Pons (tissue), 1 donor: ENCODE measurements at regions not wholly inside any gene's neighbourhood (a gene's known extent, or its start where the extent isn't known, plus 50 kb on each side); places are given as distances from the start of the nearest gene placed in this dataset.
"Not testable (repeated sequence)": the region's sequence is repeated elsewhere in the genome, so short reads cannot be mapped to it uniquely, and the experiment has no call there.

Experiments
- DNase-seq: peaks from one replicate; pipeline ENCODE4 v3.0.0-alpha.2; 2016; ENCODE audit warnings: low spot score

GRCh38 chr6:163738725-163739407 is 324.3 kb downstream of the QKI start:
- DNase-seq: no peak

- no peak for DNase-seq
Measured at GRCh38 chr6:163738304-163738703, 323.8 kb downstream of the QKI start.

- no peak for DNase-seq
Measured at GRCh38 chr6:163735076-163735475, 320.6 kb downstream of the QKI start.

GRCh38 chr6:163733061-163733460 is 318.5 kb downstream of the QKI start:
- no peak for DNase-seq

GRCh38 chr6:163732479-163732878 is 318.0 kb downstream of the QKI start:
- DNase-seq: no peak

- DNase-seq: not testable (repeated sequence)
Measured at GRCh38 chr6:163732014-163732351, 317.5 kb downstream of the QKI start.

- DNase-seq: no peak
Measured at GRCh38 chr6:163731215-163732013, 316.9 kb downstream of the QKI start.

GRCh38 chr6:163730246-163731210 is 316.0 kb downstream of the QKI start:
- DNase-seq: no peak

GRCh38 chr6:163729127-163729872 is 314.8 kb downstream of the QKI start:
- DNase-seq: no peak

GRCh38 chr6:163728442-163729126 is 314.1 kb downstream of the QKI start:
- DNase-seq: no peak

GRCh38 chr6:163726037-163726695 is 311.6 kb downstream of the QKI start:
- DNase-seq: no peak

GRCh38 chr6:163725008-163725941 is 310.8 kb downstream of the QKI start:
- DNase-seq: no peak

- DNase-seq: no peak
Measured at GRCh38 chr6:163724196-163724595, 309.7 kb downstream of the QKI start.

- no peak for DNase-seq
Measured at GRCh38 chr6:163723759-163724158, 309.2 kb downstream of the QKI start.

- DNase-seq: no peak
Measured at GRCh38 chr6:163721922-163722692, 307.6 kb downstream of the QKI start.

- no peak for DNase-seq
Measured at GRCh38 chr6:163721435-163721834, 306.9 kb downstream of the QKI start.

- DNase-seq: no peak
Measured at GRCh38 chr6:163720460-163721235, 306.1 kb downstream of the QKI start.

GRCh38 chr6:163720005-163720404 is 305.5 kb downstream of the QKI start:
- no peak for DNase-seq
